Panc1 (cell line): ENCODE measurements at regions not wholly inside any gene's neighbourhood (a gene's known extent, or its start where the extent isn't known, plus 50 kb on each side); places are given as distances from the start of the nearest gene placed in this dataset.

Experiments used
- ATAC-seq: fragments of 200-7000 bp; cut with Tn5 transposase; 2 replicates; pipeline ENCODE4 v1.9.1; 2020; ENCODE audit warnings: mild to moderate bottlenecking, moderate library complexity
- BruUV-seq: library from RNA; stranded (reverse); fragments of 400-500 nt; replicated peaks from 2 replicates; lab custom pipeline; 2021; lab: Mats Ljungman, UMichigan
- CTCF ChIA-PET: fragments of 300-600 bp; sonication (Branson Sonifier 250); formaldehyde crosslinking; loops from one replicate; lab custom pipeline; 2022; ENCODE audit warnings: antibody characterized with exemption; lab: Charles Lee
- POLR2A ChIA-PET: fragments of 300-600 bp; sonication (Branson Sonifier 250); formaldehyde crosslinking; loops from one replicate; lab custom pipeline; 2022; ENCODE audit warnings: antibody characterized with exemption; lab: Charles Lee
- DNase-seq: peaks from one replicate; pipeline ENCODE4 v3.0.0-alpha.2; 2010; ENCODE audit warnings: low read depth, low spot score
- H3K27ac ChIP-seq: 2 replicates; pipeline ENCODE4 v1.5.1; 2011; ENCODE audit warnings: mild to moderate bottlenecking, low read length, inconsistent platforms
- H3K27me3 ChIP-seq: fragments of 200-500 bp; sonication (Bioruptor generic); 2 replicates; pipeline ENCODE4 v1.6.0; 2014; ENCODE audit warnings: low read length, inconsistent platforms; ENCODE audit not compliant: control insufficient read depth, insufficient read depth
- H3K36me3 ChIP-seq: fragments of 200-500 bp; sonication (Bioruptor generic); 2 replicates; pipeline ENCODE4 v1.5.1; 2014; ENCODE audit warnings: inconsistent platforms, mild to moderate bottlenecking, low read length, moderate library complexity; ENCODE audit not compliant: control insufficient read depth, insufficient read depth
- H3K4me1 ChIP-seq: 2 replicates; pipeline ENCODE4 v1.5.1; 2011; ENCODE audit warnings: inconsistent platforms, mild to moderate bottlenecking, low read length, moderate library complexity; ENCODE audit not compliant: control insufficient read depth, insufficient read depth
- H3K4me3 ChIP-seq, 2 experiments: 2 replicates each; pipeline ENCODE4 v1.5.1; 2011 to 2012; ENCODE audit warnings: low read depth in 2 of 2, low read length in 2 of 2, mild to moderate bottlenecking in 2 of 2, inconsistent platforms in 1 of 2, moderate library complexity in 1 of 2
- H3K9me3 ChIP-seq: fragments of 200-500 bp; sonication (Bioruptor generic); 2 replicates; pipeline ENCODE4 v1.5.1; 2014; ENCODE audit warnings: low read depth, mild to moderate bottlenecking, inconsistent platforms, low read length, moderate library complexity; ENCODE audit not compliant: control insufficient read depth, insufficient read depth
- POLR2AphosphoS5 ChIP-seq: IDR thresholded peaks from 2 replicates; pipeline ENCODE4 v1.6.1; 2012; ENCODE audit warnings: mild to moderate bottlenecking, low read depth, low read length, moderate library complexity
- REST ChIP-seq, 2 experiments: IDR thresholded peaks; 2 replicates each; pipeline ENCODE4 v1.6.1; 2011 to 2012; ENCODE audit warnings: low read depth in 2 of 2, control low read depth in 1 of 2, low read length in 1 of 2, mild to moderate bottlenecking in 1 of 2, moderate library complexity in 1 of 2; ENCODE audit not compliant: insufficient read depth in 1 of 2
- SIN3A ChIP-seq: IDR thresholded peaks from 2 replicates; pipeline ENCODE4 v1.6.1; 2012; ENCODE audit warnings: low read depth, mild to moderate bottlenecking, low read length, moderate library complexity, borderline replicate concordance; ENCODE audit not compliant: insufficient read depth
- TCF7L2 ChIP-seq: IDR thresholded peaks from 2 replicates; pipeline ENCODE4 v1.6.1; 2011; ENCODE audit warnings: mild to moderate bottlenecking, low read depth, low read length, inconsistent platforms
- in situ Hi-C: cut with HindIII; loops from 2 replicates; pipeline ENCODE4 v1.10.0; 2016; ENCODE audit warnings: low sequenced_read_pairs, low pct_unique_long_range_greater_than_20kb
- intact Hi-C: fragments of 100-400 bp; cut with micrococcal nuclease; formaldehyde crosslinking; loops from one replicate; pipeline ENCODE4 v1.10.0; 2022; ENCODE audit not compliant: unreplicated experiment
- TF ChIP-seq, protein P1 (sequence below): fragments of 450-650 bp; IDR thresholded peaks from 2 replicates; pipeline ENCODE4 v1.5.1; 2017; ENCODE audit warnings: mild to moderate bottlenecking

- no peaks in the 10 kb centered on the region for H3K9me3 ChIP-seq
- H3K27me3 ChIP-seq = no peaks in the 10 kb centered on the region
- intact Hi-C loops (no loop called here), in situ Hi-C loops (no loop called here)
- ATAC-seq = no peak
- H3K27ac ChIP-seq = no peak overlapping the region
- CTCF ChIA-PET = no interaction called here
- H3K4me1 ChIP-seq = no peaks in the 10 kb centered on the region
- no peak overlapping the region for H3K4me3 ChIP-seq
- TF ChIP-seq, protein P1, sequence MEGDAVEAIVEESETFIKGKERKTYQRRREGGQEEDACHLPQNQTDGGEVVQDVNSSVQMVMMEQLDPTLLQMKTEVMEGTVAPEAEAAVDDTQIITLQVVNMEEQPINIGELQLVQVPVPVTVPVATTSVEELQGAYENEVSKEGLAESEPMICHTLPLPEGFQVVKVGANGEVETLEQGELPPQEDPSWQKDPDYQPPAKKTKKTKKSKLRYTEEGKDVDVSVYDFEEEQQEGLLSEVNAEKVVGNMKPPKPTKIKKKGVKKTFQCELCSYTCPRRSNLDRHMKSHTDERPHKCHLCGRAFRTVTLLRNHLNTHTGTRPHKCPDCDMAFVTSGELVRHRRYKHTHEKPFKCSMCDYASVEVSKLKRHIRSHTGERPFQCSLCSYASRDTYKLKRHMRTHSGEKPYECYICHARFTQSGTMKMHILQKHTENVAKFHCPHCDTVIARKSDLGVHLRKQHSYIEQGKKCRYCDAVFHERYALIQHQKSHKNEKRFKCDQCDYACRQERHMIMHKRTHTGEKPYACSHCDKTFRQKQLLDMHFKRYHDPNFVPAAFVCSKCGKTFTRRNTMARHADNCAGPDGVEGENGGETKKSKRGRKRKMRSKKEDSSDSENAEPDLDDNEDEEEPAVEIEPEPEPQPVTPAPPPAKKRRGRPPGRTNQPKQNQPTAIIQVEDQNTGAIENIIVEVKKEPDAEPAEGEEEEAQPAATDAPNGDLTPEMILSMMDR = no peak
- TF ChIP-seq POLR2AphosphoS5 = no peak
- no peak for TF ChIP-seq REST (IDR thresholded peaks at IDR 0.05; ENCODE audit: insufficient read depth in 1 of 2, low read depth in 2 of 2, low read length in 1 of 2)
- TF ChIP-seq SIN3A = no peak
- TF ChIP-seq TCF7L2 = no peak
- POLR2A ChIA-PET = no interaction called here
- no TSS peak for BruUV-seq
- H3K36me3 ChIP-seq = no peaks in the 10 kb centered on the region
- no peak for DNase-seq
These were observed 249.2 kb downstream of the OPA1 start for GRCh38 chr3:193842029-193842798.

DNA sequence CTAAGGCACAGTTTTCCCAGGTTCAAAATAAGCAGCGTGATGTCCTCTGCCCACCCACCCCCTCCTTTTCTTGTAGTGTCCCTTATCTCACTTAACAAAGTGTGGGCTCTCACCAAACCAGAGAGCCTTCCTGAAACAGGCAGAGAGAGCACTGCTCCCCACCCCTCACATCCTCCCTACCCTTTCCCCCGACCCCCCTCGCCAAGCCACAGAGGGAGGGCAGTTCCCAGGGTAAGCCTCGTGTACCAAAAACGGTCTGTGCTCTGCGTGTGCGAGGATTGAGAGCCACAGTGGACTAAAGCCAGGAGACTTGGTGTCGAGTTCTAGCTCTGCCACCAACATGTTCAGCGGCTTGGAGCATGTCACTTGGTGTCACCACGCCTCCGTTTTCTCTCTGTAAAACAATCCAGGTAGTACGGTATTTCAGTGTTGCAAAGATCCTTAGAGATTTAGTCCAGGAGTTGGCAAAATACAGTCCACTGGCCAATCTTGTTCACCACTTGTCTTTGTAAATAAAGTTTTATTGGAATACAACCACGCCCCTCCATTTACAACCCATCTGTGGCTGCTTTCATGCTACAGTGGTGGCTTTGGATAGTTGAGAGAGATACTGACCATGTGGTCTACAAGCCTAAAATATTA is 249.9 kb downstream of the OPA1 start:
- no peaks in the 10 kb centered on the region for H3K36me3 ChIP-seq
- DNase-seq (no peak), ATAC-seq (no peak)
- H3K4me3 ChIP-seq = no peak overlapping the region
- no peaks in the 10 kb centered on the region for H3K27me3 ChIP-seq
- in situ Hi-C loops = no loop called here
- CTCF ChIA-PET = no interaction called here
- no peaks in the 10 kb centered on the region for H3K9me3 ChIP-seq
- POLR2A ChIA-PET = no interaction called here
- TF ChIP-seq REST (IDR thresholded peaks at IDR 0.05; ENCODE audit: insufficient read depth in 1 of 2, low read depth in 2 of 2, low read length in 1 of 2) = no peak
- TF ChIP-seq SIN3A = no peak
- no peak for TF ChIP-seq TCF7L2
- TF ChIP-seq, protein P1 = no peak
- no peak for TF ChIP-seq POLR2AphosphoS5
- no TSS peak for BruUV-seq
- H3K27ac ChIP-seq = no peak overlapping the region
- intact Hi-C loops = no loop called here
- H3K4me1 ChIP-seq = no peaks in the 10 kb centered on the region
